IMR-90 (cell line): ENCODE measurements at regions not wholly inside any gene's neighbourhood (a gene's known extent, or its start where the extent isn't known, plus 50 kb on each side); places are given as distances from the start of the nearest gene placed in this dataset.

Experiments used
- ATAC-seq: fragments of 200-7000 bp; cut with Tn5 transposase; 2 replicates; pipeline ENCODE4 v1.9.1; 2020; ENCODE audit warnings: low read depth, mild to moderate bottlenecking, moderate library complexity
- BruUV-seq: library from RNA; stranded (reverse); fragments of 400-500 nt; replicated peaks from 2 replicates; lab custom pipeline; 2021; lab: Mats Ljungman, UMichigan
- CTCF ChIA-PET: fragments of 300-600 bp; formaldehyde crosslinking; extraction: SDS; loops from one replicate; lab custom pipeline; 2021; ENCODE audit warnings: antibody characterized with exemption; lab: Yijun Ruan, JAX
- POLR2A ChIA-PET: fragments of 300-600 bp; sonication (Branson Sonifier 250); formaldehyde crosslinking; loops from one replicate; lab custom pipeline; 2022; ENCODE audit warnings: antibody characterized with exemption; ENCODE audit not compliant: unreplicated experiment; lab: Charles Lee
- DNase-seq: peaks from one replicate; pipeline ENCODE4 v3.0.0; 2013
- H2AFZ ChIP-seq: replicated peaks from 2 replicates; pipeline ENCODE3; 2013; ENCODE audit warnings: low read length, mild to moderate bottlenecking; ENCODE audit not compliant: poor library complexity
- H2AK5ac ChIP-seq: 2 replicates; pipeline ENCODE4 v1.6.1; 2013; ENCODE audit warnings: low read depth, low read length, inconsistent platforms
- H2AK9ac ChIP-seq: replicated peaks from 2 replicates; pipeline ENCODE3; 2013; ENCODE audit warnings: mild to moderate bottlenecking, low read depth, low read length, moderate library complexity; ENCODE audit not compliant: poor library complexity
- H2BK120ac ChIP-seq: 2 replicates; pipeline ENCODE4 v1.6.1; 2013; ENCODE audit warnings: low read depth, low read length, inconsistent platforms
- H2BK15ac ChIP-seq: 3 replicates; pipeline ENCODE4 v1.6.1; 2013; ENCODE audit warnings: low read depth, low read length, inconsistent platforms
- H2BK20ac ChIP-seq: 2 replicates; pipeline ENCODE4 v1.6.1; 2013; ENCODE audit warnings: low read depth, mild to moderate bottlenecking, inconsistent platforms, low read length, moderate library complexity
- H2BK5ac ChIP-seq: 2 replicates; pipeline ENCODE4 v1.6.1; 2013; ENCODE audit warnings: mild to moderate bottlenecking, low read depth, low read length, inconsistent platforms; ENCODE audit not compliant: poor library complexity, severe bottlenecking
- H3K14ac ChIP-seq: replicated peaks from 2 replicates; pipeline ENCODE4 v1.6.1; 2013; ENCODE audit warnings: low read depth, low read length, inconsistent platforms
- H3K18ac ChIP-seq: 2 replicates; pipeline ENCODE4 v1.6.1; 2013; ENCODE audit warnings: low read depth, low read length, control low read depth
- H3K23ac ChIP-seq: 2 replicates; pipeline ENCODE4 v1.6.1; 2013; ENCODE audit warnings: low read depth, low read length, inconsistent platforms
- H3K27ac ChIP-seq: 2 replicates; pipeline ENCODE4 v1.5.1; 2013; ENCODE audit warnings: mild to moderate bottlenecking, control low read depth, low read length; ENCODE audit not compliant: insufficient read depth
- H3K27me3 ChIP-seq: 2 replicates; pipeline ENCODE4 v1.6.1; 2013; ENCODE audit warnings: low read length; ENCODE audit not compliant: control insufficient read depth, insufficient read depth
- H3K36me3 ChIP-seq: 2 replicates; pipeline ENCODE4 v1.6.1; 2013; ENCODE audit warnings: low read length, mixed read lengths; ENCODE audit not compliant: control insufficient read depth, insufficient read depth
- H3K4ac ChIP-seq: 2 replicates; pipeline ENCODE4 v1.6.1; 2013; ENCODE audit warnings: low read depth, low read length, inconsistent platforms
- H3K4me1 ChIP-seq: 2 replicates; pipeline ENCODE4 v1.6.1; 2013; ENCODE audit warnings: low read length, mixed read lengths; ENCODE audit not compliant: control insufficient read depth, insufficient read depth
- H3K4me2 ChIP-seq: 2 replicates; pipeline ENCODE4 v1.6.1; 2013; ENCODE audit warnings: low read depth, mild to moderate bottlenecking, control low read depth, low read length, moderate library complexity
- H3K4me3 ChIP-seq: 2 replicates; pipeline ENCODE4 v1.5.1; 2013; ENCODE audit warnings: low read depth, mild to moderate bottlenecking, control low read depth, low read length, moderate library complexity; ENCODE audit not compliant: insufficient read depth
- H3K56ac ChIP-seq: 2 replicates; pipeline ENCODE4 v1.6.1; 2013; ENCODE audit warnings: low read length, inconsistent platforms; ENCODE audit not compliant: insufficient read depth; ENCODE audit errors: extremely low read depth
- H3K79me1 ChIP-seq, 2 experiments: 2 replicates each; pipeline ENCODE4 v1.6.1; 2013; ENCODE audit warnings: low read length in 2 of 2, inconsistent platforms in 1 of 2, low read depth in 1 of 2
- H3K9ac ChIP-seq: 2 replicates; pipeline ENCODE4 v1.6.1; 2013; ENCODE audit warnings: low read depth, low read length, control low read depth
- H3K9me1 ChIP-seq: 2 replicates; pipeline ENCODE4 v1.6.1; 2013; ENCODE audit warnings: low read length, inconsistent platforms; ENCODE audit not compliant: insufficient read depth
- H3K9me3 ChIP-seq: 2 replicates; pipeline ENCODE4 v1.6.1; 2013; ENCODE audit warnings: low read length; ENCODE audit not compliant: control insufficient read depth, insufficient read depth
- H4K20me1 ChIP-seq: 2 replicates; pipeline ENCODE4 v1.6.1; 2013; ENCODE audit warnings: low read length, inconsistent platforms; ENCODE audit not compliant: insufficient read depth
- H4K5ac ChIP-seq: 2 replicates; pipeline ENCODE4 v1.6.1; 2013; ENCODE audit warnings: mild to moderate bottlenecking, low read depth, low read length, control low read depth
- H4K8ac ChIP-seq, 2 experiments: 2 replicates each; pipeline ENCODE4 v1.6.1; 2013; ENCODE audit warnings: low read depth in 2 of 2, low read length in 2 of 2, control low read depth in 1 of 2, inconsistent platforms in 1 of 2
- H4K91ac ChIP-seq: 2 replicates; pipeline ENCODE4 v1.6.1; 2013; ENCODE audit warnings: low read depth, low read length, inconsistent platforms; ENCODE audit not compliant: insufficient read depth
- BHLHE40 ChIP-seq: fragments of 150-350 bp; IDR thresholded peaks from 2 replicates; pipeline ENCODE4 v1.6.1; 2016; ENCODE audit warnings: mild to moderate bottlenecking, low read depth, low read length
- CEBPB ChIP-seq: IDR thresholded peaks from 2 replicates; pipeline ENCODE4 v1.6.1; 2012; ENCODE audit warnings: low read depth, low read length, improper control_type of control experiment
- FOS ChIP-seq: fragments of 150-350 bp; IDR thresholded peaks from 2 replicates; pipeline ENCODE4 v1.6.1; 2016; ENCODE audit warnings: low read depth, low read length
- NFE2L2 ChIP-seq: fragments of 150-350 bp; IDR thresholded peaks from 2 replicates; pipeline ENCODE4 v1.6.1; 2016; ENCODE audit warnings: low read depth, mild to moderate bottlenecking, low read length
- RAD21 ChIP-seq: IDR thresholded peaks from 2 replicates; pipeline ENCODE4 v1.6.1; 2012; ENCODE audit warnings: low read length, improper control_type of control experiment
- SMC3 ChIP-seq: fragments of 150-350 bp; IDR thresholded peaks from 2 replicates; pipeline ENCODE4 v1.6.1; 2016; ENCODE audit warnings: low read depth, mild to moderate bottlenecking, antibody characterized with exemption, low read length, moderate library complexity
- WGBS, 2 experiments: methylation state at CpG; one replicate each; pipeline versions ENCODE4 v1.1.5 to v1.1.7; 2013; ENCODE audit warnings: missing lambda C conversion rate in 2 of 2; ENCODE audit not compliant: insufficient read length in 1 of 2; ENCODE audit errors: extremely low coverage in 2 of 2; 5-methylcytosine and 5-hydroxymethylcytosine counted together
- dilution Hi-C: fragments of 300-500 bp; cut with HindIII; formaldehyde crosslinking; loops from one replicate; pipeline ENCODE4 v1.14.3; 2018; ENCODE audit warnings: low sequenced_read_pairs; ENCODE audit not compliant: unreplicated experiment
- in situ Hi-C: fragments of 300-500 bp; cut with MboI; formaldehyde crosslinking; loops from 3 replicates; pipeline ENCODE4 v1.14.3; 2019; ENCODE audit warnings: low sequenced_read_pairs, inconsistent platforms, mixed read lengths
- intact Hi-C: fragments of 100-400 bp; cut with micrococcal nuclease; formaldehyde crosslinking; loops from 2 replicates; pipeline ENCODE4 v1.10.0; 2022

- BruUV-seq, result no TSS peak
- Histone ChIP-seq H2BK120ac (no peak overlapping the region), H2BK20ac (no peak overlapping the region), H4K91ac (no peak overlapping the region), H2BK5ac (no peak overlapping the region), H3K14ac (no peak overlapping the region), H3K9ac (no peak overlapping the region), H3K4ac (no peak overlapping the region), H2BK15ac (no peak overlapping the region), H3K18ac (no peak overlapping the region), H3K23ac (no peak overlapping the region), H4K5ac (no peak overlapping the region), H3K79me1 (no peaks in the 10 kb centered on the region), H3K4me3 (no peak overlapping the region), H3K9me3 (no peaks in the 10 kb centered on the region), H3K4me2 (no peak overlapping the region), H3K56ac (no peak overlapping the region), H2AK5ac (no peak overlapping the region), H2AK9ac (no peak overlapping the region), H2AFZ (no peak overlapping the region), H3K4me1 (no peaks in the 10 kb centered on the region), H3K36me3 (no peaks in the 10 kb centered on the region), H3K9me1 (no peaks in the 10 kb centered on the region), H4K20me1 (no peaks in the 10 kb centered on the region), H4K8ac (no peak overlapping the region), H3K27ac (no peak overlapping the region), H3K27me3 (no peaks in the 10 kb centered on the region)
- no peak for TF ChIP-seq SMC3
- no peak for TF ChIP-seq NFE2L2
- no peak for TF ChIP-seq CEBPB
- TF ChIP-seq BHLHE40, result no peak
- TF ChIP-seq RAD21, result no peak
- TF ChIP-seq FOS, result no peak
- POLR2A ChIA-PET, result no interaction called here
- DNase-seq, result no peak
- intact Hi-C loops (no loop called here), dilution Hi-C loops (no loop called here), in situ Hi-C loops (no loop called here)
- CTCF ChIA-PET, result no interaction called here
- ATAC-seq, result no peak
- no CpG with 5 or more reads among the region's 1 CpG for WGBS, 2 experiments
Measured at GRCh38 chr11:26898799-26899198, 95.1 kb upstream of the FIBIN start.
